SH-SY5Y (cell line): ENCODE measurements at regions not wholly inside any gene's neighbourhood (a gene's known extent, or its start where the extent isn't known, plus 50 kb on each side); places are given as distances from the start of the nearest gene placed in this dataset.

Source experiments
- GATA2 ChIP-seq: IDR thresholded peaks from 2 replicates; pipeline ENCODE4 v1.6.1; 2011; ENCODE audit warnings: mild to moderate bottlenecking, low read depth, low read length
- GATA3 ChIP-seq: IDR thresholded peaks from 2 replicates; pipeline ENCODE4 v1.6.1; 2011; ENCODE audit warnings: low read depth, mild to moderate bottlenecking, low read length, moderate library complexity

DNA sequence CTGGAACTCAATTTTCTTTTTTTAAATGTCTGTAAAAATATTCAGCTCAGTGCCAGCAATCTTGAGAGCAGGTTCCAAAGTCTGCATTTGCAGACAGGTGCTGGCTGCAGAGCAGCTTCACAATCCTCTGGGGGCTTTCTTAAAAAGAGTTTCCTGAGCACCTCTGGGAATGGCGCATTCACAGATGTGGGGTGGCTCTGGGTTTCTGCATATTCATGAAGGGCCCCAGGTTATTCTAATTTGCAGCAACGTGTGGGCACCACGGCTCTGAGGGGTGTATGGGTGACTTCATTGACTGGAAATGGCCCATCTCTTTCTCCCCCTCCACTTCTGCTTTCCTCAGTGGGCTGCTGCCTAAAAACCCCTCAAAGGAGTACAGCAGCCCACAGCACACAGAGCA is 225.0 kb upstream of the APCDD1 start:
- TF ChIP-seq GATA3, result no peak
- TF ChIP-seq GATA2, result no peak
